ENCODE measurements at regions not wholly inside any gene's neighbourhood (a gene's known extent, or its start where the extent isn't known, plus 50 kb on each side); places are given as distances from the start of the nearest gene placed in this dataset.

DNA sequence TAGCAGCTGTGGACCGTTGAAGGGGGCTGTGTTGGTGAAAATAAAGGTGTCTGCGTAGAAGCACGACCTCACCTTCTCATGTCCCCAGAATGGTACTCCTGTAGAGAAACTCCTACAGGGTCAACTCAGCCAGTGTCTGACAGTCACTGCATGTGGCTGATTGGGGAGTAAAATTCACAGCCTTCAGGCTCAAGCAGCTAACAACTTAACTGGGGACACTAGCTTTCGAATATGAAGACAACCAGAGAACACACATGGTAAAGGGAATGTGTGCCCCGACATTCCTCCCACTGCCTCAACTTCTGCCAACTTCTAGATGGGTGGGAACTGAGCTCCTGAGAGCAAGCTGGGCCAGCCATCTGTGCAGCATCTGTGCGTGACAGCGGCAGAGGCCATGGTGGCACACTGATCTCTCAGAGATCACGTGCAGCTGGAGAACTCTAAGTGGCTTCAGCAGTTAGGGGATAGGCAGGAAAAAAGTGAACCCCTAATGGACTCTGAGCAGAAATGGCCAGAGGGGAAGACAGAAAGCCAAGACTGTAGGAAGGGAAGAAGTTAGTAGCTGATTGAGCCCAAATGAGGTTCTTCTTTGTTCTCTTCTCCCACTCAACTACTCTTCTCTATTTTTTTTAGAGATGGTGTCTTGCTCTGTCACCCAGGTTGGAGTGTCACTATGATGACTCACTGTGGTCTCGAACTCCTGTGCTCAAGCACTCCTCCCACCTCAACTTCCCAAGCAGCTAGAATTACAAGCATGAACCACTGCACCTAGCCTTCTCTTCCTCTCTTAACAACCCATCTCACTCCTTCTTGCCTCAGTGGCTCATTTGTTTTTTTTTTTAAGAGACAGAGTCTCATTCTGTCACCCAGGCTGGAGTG is 280.8 kb downstream of the ZEB1 start:
- peak; percentile 18 for ATAC-seq (replicated peaks)

GRCh38 chr10:31596765-31597164 is 277.7 kb downstream of the ZEB1 start:
- H3K27me3 Mint-ChIP-seq, result peaks cover 17 to 30% of the 10 kb centered on the region in 2 donors
- no peaks in the 10 kb centered on the region for H3K4me1 Mint-ChIP-seq (ENCODE audit: low read depth in 2 of 2)
- ATAC-seq (replicated peaks), result no peak
- peaks cover 2 to 11% of the 10 kb centered on the region in 2 donors for H3K9me3 Mint-ChIP-seq
- H3K36me3 Mint-ChIP-seq (ENCODE audit: insufficient read depth), result no peaks in the 10 kb centered on the region
- no peak for DNase-seq
- H3K27ac Mint-ChIP-seq, result no peak overlapping the region
- H3K4me3 Mint-ChIP-seq, result no peak overlapping the region

More for the DNA sequence above, 280.8 kb downstream of the ZEB1 start:
- Mint-ChIP-seq H3K4me1 (ENCODE audit: low read depth in 2 of 2) (peaks cover 6 to 13% of the 10 kb centered on the region in 2 donors), H3K4me3 (no peak overlapping the region), H3K27me3 (peaks cover 0 to under 1% of the 10 kb centered on the region in 2 donors), H3K9me3 (no peaks in the 10 kb centered on the region), H3K36me3 (ENCODE audit: insufficient read depth) (no peaks in the 10 kb centered on the region), H3K27ac (no peak overlapping the region)
- no peak for DNase-seq

DNA sequence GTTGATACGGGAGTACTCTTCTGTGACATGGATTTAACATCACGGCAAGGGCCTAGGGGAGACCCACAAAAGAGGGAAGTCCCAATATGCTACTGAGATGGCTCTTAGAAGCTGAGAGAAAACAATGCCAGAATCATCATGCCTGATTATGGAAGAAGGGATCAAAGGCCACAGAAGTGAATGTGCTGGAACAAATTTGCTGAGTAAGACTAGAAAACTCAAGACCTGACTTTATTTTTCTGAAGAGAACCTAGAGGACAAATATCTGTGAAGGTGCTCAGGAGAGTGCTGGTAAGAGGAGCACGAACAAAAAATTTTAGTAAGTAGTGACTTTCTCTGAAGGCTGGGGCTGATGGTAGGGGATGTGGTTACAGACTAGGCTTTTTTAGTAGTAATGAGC is 277.0 kb downstream of the ZEB1 start:
- peaks cover 17 to 31% of the 10 kb centered on the region in 2 donors for H3K27me3 Mint-ChIP-seq
- no peaks in the 10 kb centered on the region for H3K36me3 Mint-ChIP-seq (ENCODE audit: insufficient read depth)
- no peak for DNase-seq
- peaks cover 2 to 12% of the 10 kb centered on the region in 2 donors for H3K9me3 Mint-ChIP-seq
- H3K27ac Mint-ChIP-seq, result no peak overlapping the region
- no peak overlapping the region for H3K4me3 Mint-ChIP-seq
- H3K4me1 Mint-ChIP-seq (ENCODE audit: low read depth in 2 of 2), result no peaks in the 10 kb centered on the region
- no peak for ATAC-seq (replicated peaks)

- H3K27me3 Mint-ChIP-seq, result peaks cover 26 to 31% of the 10 kb centered on the region in 2 donors
- peaks cover 2 to 12% of the 10 kb centered on the region in 2 donors for H3K9me3 Mint-ChIP-seq
- no peaks in the 10 kb centered on the region for H3K4me1 Mint-ChIP-seq (ENCODE audit: low read depth in 2 of 2)
- H3K27ac Mint-ChIP-seq, result no peak overlapping the region
- no peaks in the 10 kb centered on the region for H3K36me3 Mint-ChIP-seq (ENCODE audit: insufficient read depth)
- no peak overlapping the region for H3K4me3 Mint-ChIP-seq
- DNase-seq (no peak), ATAC-seq (replicated peaks) (no peak)
These were observed 275.4 kb downstream of the ZEB1 start for GRCh38 chr10:31594347-31594873.

DNA sequence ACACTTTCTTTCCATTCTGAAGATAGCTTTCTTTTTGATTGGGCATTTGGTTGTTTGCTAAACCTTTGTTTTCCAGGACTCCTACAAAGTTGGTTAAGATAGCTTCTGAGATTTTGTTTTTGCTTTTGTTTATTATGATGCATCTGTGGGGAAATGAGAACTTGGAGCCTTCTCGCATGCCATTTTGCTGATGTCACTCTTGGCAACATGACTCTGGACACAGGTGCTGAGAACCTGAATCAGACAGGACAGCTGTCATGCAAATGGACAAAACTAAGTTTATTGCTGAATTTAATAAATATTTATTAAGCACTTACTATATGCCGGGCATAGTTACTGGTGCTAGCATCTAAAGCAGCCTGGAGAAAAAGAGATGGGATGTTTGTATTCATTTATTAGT is 274.1 kb downstream of the ZEB1 start:
- peaks cover 2 to 12% of the 10 kb centered on the region in 2 donors for H3K9me3 Mint-ChIP-seq
- no peaks in the 10 kb centered on the region for H3K36me3 Mint-ChIP-seq (ENCODE audit: insufficient read depth)
- no peak overlapping the region for H3K4me3 Mint-ChIP-seq
- no peaks in the 10 kb centered on the region for H3K4me1 Mint-ChIP-seq (ENCODE audit: low read depth in 2 of 2)
- DNase-seq, result no peak
- ATAC-seq (replicated peaks), result no peak
- peaks cover 26 to 39% of the 10 kb centered on the region in 2 donors for H3K27me3 Mint-ChIP-seq
- no peak overlapping the region for H3K27ac Mint-ChIP-seq

DNA sequence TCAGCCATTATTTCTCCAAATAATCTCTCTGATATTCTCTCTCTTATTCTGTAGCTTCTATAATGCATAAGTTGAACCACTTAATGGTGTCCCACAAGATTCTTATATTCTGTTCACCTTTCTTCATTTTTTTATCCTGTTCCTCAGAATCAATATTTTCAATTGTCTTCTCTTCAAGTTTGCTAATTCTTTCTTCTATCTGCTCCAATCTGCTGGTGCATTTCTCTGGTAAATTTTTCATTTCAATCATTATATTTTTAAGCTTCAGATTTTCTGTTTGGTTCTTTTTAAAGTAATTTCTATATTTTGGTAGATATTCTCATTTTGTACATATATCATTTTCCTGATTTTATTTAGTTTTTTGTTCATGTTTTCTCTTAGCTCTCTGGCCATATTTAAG is 272.6 kb downstream of the ZEB1 start:
- H3K27ac Mint-ChIP-seq, result no peak overlapping the region

DNA sequence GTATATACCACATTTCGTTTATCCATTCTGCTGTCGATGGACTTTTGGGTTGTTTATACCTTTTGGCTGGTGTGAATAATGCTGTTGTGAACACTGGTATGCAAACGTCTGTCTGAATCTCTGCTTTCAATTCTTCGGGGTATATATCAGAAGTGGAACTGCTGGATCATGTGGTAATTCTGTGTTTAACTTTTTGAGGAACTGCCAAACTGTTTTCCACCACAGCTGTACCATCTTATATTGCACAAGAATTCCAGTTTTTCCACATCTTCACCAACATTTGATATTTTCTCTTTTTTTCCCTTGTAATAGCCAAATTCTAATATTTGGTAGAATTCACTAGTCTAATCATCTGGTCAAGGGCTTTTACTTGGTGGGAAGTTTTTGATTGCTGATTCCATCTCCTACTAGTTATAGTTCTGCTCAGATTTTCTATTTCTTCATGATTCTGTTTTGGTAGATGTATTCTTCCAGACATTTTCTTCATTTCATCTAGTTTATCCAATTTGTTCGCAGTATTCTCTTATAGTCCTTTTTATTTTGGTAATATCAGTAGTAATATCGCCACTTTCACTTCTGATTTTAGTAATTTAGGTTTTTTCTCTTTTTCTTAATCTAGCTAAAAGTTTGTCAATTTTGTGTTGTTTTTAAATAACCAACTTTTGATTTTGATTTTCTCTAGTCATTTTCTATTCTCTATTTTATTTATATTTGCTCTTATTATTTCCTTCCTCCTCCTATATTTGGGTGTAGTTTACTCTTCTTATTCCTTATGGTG is 271.2 kb downstream of the ZEB1 start:
- DNase-seq (no peak), ATAC-seq (replicated peaks) (no peak)
- Mint-ChIP-seq H3K27me3 (peaks cover 35 to 59% of the 10 kb centered on the region in 2 donors), H3K36me3 (ENCODE audit: insufficient read depth) (no peaks in the 10 kb centered on the region), H3K4me1 (ENCODE audit: low read depth in 2 of 2) (peaks cover 0 to 2% of the 10 kb centered on the region in 2 donors), H3K27ac (no peak overlapping the region), H3K4me3 (no peak overlapping the region), H3K9me3 (peaks cover 2 to 12% of the 10 kb centered on the region in 2 donors)

More for the DNA sequence above, 272.6 kb downstream of the ZEB1 start:
- no peak for DNase-seq
- Mint-ChIP-seq H3K27me3 (peaks cover 27 to 53% of the 10 kb centered on the region in 2 donors), H3K36me3 (ENCODE audit: insufficient read depth) (no peaks in the 10 kb centered on the region), H3K9me3 (peaks cover 2 to 12% of the 10 kb centered on the region in 2 donors), H3K4me3 (no peak overlapping the region), H3K4me1 (ENCODE audit: low read depth in 2 of 2) (peaks cover 0 to 2% of the 10 kb centered on the region in 2 donors)
- no peak for ATAC-seq (replicated peaks)

- no peak overlapping the region for H3K27ac Mint-ChIP-seq
- peaks cover 0 to 3% of the 10 kb centered on the region in 2 donors for H3K4me1 Mint-ChIP-seq (ENCODE audit: low read depth in 2 of 2)
- peaks cover 2 to 10% of the 10 kb centered on the region in 2 donors for H3K9me3 Mint-ChIP-seq
- no peak for DNase-seq
- no peak overlapping the region for H3K4me3 Mint-ChIP-seq
- no peak for ATAC-seq (replicated peaks)
- no peaks in the 10 kb centered on the region for H3K36me3 Mint-ChIP-seq (ENCODE audit: insufficient read depth)
- H3K27me3 Mint-ChIP-seq, result peaks cover 27 to 60% of the 10 kb centered on the region in 2 donors
These were observed 268.7 kb downstream of the ZEB1 start for GRCh38 chr10:31587691-31588090.

GRCh38 chr10:31586723-31587638 is 268.0 kb downstream of the ZEB1 start:
- peaks cover 0 to 3% of the 10 kb centered on the region in 2 donors for H3K4me1 Mint-ChIP-seq (ENCODE audit: low read depth in 2 of 2)
- no peak overlapping the region for H3K4me3 Mint-ChIP-seq
- DNase-seq (no peak), ATAC-seq (replicated peaks) (no peak)
- H3K27ac Mint-ChIP-seq, result no peak overlapping the region
- no peaks in the 10 kb centered on the region for H3K36me3 Mint-ChIP-seq (ENCODE audit: insufficient read depth)
- H3K9me3 Mint-ChIP-seq, result peaks cover 0 to 2% of the 10 kb centered on the region in 2 donors
- H3K27me3 Mint-ChIP-seq, result peaks cover 34 to 60% of the 10 kb centered on the region in 2 donors

DNA sequence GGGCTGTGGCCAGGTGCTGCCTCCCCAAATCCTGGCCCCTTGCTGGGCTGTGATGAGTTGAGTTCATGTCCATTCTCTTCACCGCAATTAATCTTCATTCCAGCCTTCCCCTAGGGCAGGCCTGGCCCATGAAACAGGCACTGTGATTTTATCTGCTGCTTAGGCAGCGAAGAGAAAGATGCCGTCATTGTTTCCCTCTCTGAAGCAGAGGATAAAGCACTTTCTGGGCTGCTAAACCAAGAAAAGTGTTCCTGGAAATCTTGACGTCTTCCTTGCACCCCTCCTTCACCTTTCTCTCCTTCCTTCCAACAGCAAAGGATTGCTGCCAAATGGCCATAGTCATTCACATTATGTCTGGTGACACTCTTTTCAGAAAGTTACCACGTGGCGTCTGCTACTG is 265.9 kb downstream of the ZEB1 start:
- no peak for ATAC-seq (replicated peaks)
- Mint-ChIP-seq H3K4me1 (ENCODE audit: low read depth in 2 of 2) (peaks cover 0 to 3% of the 10 kb centered on the region in 2 donors), H3K36me3 (ENCODE audit: insufficient read depth) (no peaks in the 10 kb centered on the region), H3K9me3 (no peaks in the 10 kb centered on the region), H3K27ac (no peak overlapping the region), H3K4me3 (no peak overlapping the region), H3K27me3 (peaks cover 27 to 68% of the 10 kb centered on the region in 2 donors)
- DNase-seq, result no peak

GRCh38 chr10:31584098-31584631 is 265.1 kb downstream of the ZEB1 start:
- Mint-ChIP-seq H3K9me3 (no peaks in the 10 kb centered on the region), H3K4me1 (ENCODE audit: low read depth in 2 of 2) (peaks cover 0 to 3% of the 10 kb centered on the region in 2 donors), H3K27ac (no peak overlapping the region), H3K27me3 (peaks cover 27 to 76% of the 10 kb centered on the region in 2 donors), H3K4me3 (no peak overlapping the region), H3K36me3 (ENCODE audit: insufficient read depth) (no peaks in the 10 kb centered on the region)
- ATAC-seq (replicated peaks) (no peak), DNase-seq (no peak)

DNA sequence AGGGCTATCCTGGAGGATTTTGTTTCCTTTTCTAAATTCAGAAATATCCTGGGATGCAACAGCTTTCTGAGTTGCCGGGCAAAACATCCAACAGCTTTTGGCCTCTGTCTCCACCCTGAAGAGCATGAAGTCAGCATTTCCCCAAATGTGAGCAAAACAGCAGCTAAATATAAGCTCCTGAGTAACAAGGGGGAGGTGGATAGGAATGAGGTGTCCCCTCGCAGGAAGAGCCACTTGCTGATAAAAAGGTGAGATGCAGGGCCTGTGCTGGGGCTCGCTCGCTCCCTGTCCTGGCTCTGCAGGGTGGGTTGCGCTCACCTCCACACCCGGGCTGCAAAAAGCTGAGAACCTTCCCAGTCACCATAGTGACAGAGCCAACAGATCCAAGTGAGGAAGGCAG is 264.3 kb downstream of the ZEB1 start:
- Mint-ChIP-seq H3K27me3 (peaks cover 27 to 70% of the 10 kb centered on the region in 2 donors), H3K36me3 (ENCODE audit: insufficient read depth) (no peaks in the 10 kb centered on the region), H3K9me3 (peaks cover 0 to 1% of the 10 kb centered on the region in 2 donors), H3K4me1 (ENCODE audit: low read depth in 2 of 2) (peaks cover 0 to 3% of the 10 kb centered on the region in 2 donors), H3K27ac (no peak overlapping the region), H3K4me3 (no peak overlapping the region)
- DNase-seq, result no peak
- no peak for ATAC-seq (replicated peaks)
